UCSD-AML1 (cell line): ENCODE measurements at regions not wholly inside any gene's neighbourhood (a gene's known extent, or its start where the extent isn't known, plus 50 kb on each side); places are given as distances from the start of the nearest gene placed in this dataset.

ENCODE experiments used
- DNase-seq: peaks from one replicate; lab custom pipeline; 2025; ENCODE audit not compliant: unreplicated experiment; lab: John Stamatoyannopoulos, UW

- no peak for DNase-seq
Measured at GRCh38 chr9:14520341-14520740, 172.9 kb downstream of the ZDHHC21 start.

- DNase-seq, result no peak
Measured at GRCh38 chr9:14517154-14517906, 175.9 kb downstream of the ZDHHC21 start.

GRCh38 chr9:14516656-14517055 lies 176.6 kb downstream of the ZDHHC21 start:
- DNase-seq, result no peak

GRCh38 chr9:14515571-14516198 lies 177.5 kb downstream of the ZDHHC21 start:
- DNase-seq, result no peak

- no peak for DNase-seq
Measured at GRCh38 chr9:14515049-14515448, 178.2 kb downstream of the ZDHHC21 start.

- no peak for DNase-seq
Measured at GRCh38 chr9:14512942-14513341, 180.3 kb downstream of the ZDHHC21 start.

- no peak for DNase-seq
Measured at GRCh38 chr9:14511452-14511851, 181.8 kb downstream of the ZDHHC21 start.

- DNase-seq, result no peak
Measured at GRCh38 chr9:14508884-14509283, 184.3 kb downstream of the ZDHHC21 start.

GRCh38 chr9:14501366-14501765 lies 187.4 kb upstream of the NFIB start:
- no peak for DNase-seq

- no peak for DNase-seq
Measured at GRCh38 chr9:14500705-14501104, 186.8 kb upstream of the NFIB start.

GRCh38 chr9:14499976-14500375 lies 186.0 kb upstream of the NFIB start:
- DNase-seq, result no peak

GRCh38 chr9:14498824-14499223 lies 184.9 kb upstream of the NFIB start:
- DNase-seq, result no peak

- DNase-seq, result no peak
Measured at GRCh38 chr9:14497476-14497875, 183.5 kb upstream of the NFIB start.

GRCh38 chr9:14488421-14489190 lies 174.7 kb upstream of the NFIB start:
- no peak for DNase-seq

- DNase-seq, result no peak
Measured at GRCh38 chr9:14487547-14488185, 173.7 kb upstream of the NFIB start.

- no peak for DNase-seq
Measured at GRCh38 chr9:14485366-14485765, 171.4 kb upstream of the NFIB start.

GRCh38 chr9:14482856-14483255 lies 168.9 kb upstream of the NFIB start:
- no peak for DNase-seq

- no peak for DNase-seq
Measured at GRCh38 chr9:14480526-14480925, 166.6 kb upstream of the NFIB start.

GRCh38 chr9:14479163-14479560 lies 165.2 kb upstream of the NFIB start:
- no peak for DNase-seq

- DNase-seq, result no peak
Measured at GRCh38 chr9:14478175-14479162, 164.5 kb upstream of the NFIB start.
